Stimulated activated effector memory CD8-positive, alpha-beta T cell treated with anti-CD3 and anti-CD28 coated beads, Interleukin-12 subunit alpha, Interleukin-12 subunit beta, amount 100 ng/mL, for 72 hours (primary cell): ENCODE measurements at regions not wholly inside any gene's neighbourhood (a gene's known extent, or its start where the extent isn't known, plus 50 kb on each side); places are given as distances from the start of the nearest gene placed in this dataset.
A peak's percentile ranks its signal among the peaks of the same experiment; 100 is the strongest.

Experiments
- ATAC-seq: fragments of 150-1000 bp; cut with Tn5 transposase; 2 replicates; pipeline ENCODE4 v1.10.0; 2021
- DNase-seq, 2 donors: peaks; one replicate each; pipeline ENCODE4 v3.0.0; 2021 to 2022; ENCODE audit warnings: low spot score in 2 of 2
- H3K27ac Mint-ChIP-seq: one replicate; pipeline ENCODE4 v1.8.0; 2022; ENCODE audit warnings: mild to moderate bottlenecking, mixed read lengths
- H3K36me3 Mint-ChIP-seq: one replicate; pipeline ENCODE4 v1.8.0; 2022; ENCODE audit warnings: mild to moderate bottlenecking, mixed read lengths
- H3K4me1 Mint-ChIP-seq: one replicate; pipeline ENCODE4 v1.8.0; 2022; ENCODE audit warnings: mixed read lengths
- H3K4me3 Mint-ChIP-seq: one replicate; pipeline ENCODE4 v1.8.0; 2022; ENCODE audit warnings: mild to moderate bottlenecking, mixed read lengths
- H3K9me3 Mint-ChIP-seq: one replicate; pipeline ENCODE4 v1.8.0; 2022; ENCODE audit warnings: mixed read lengths

- Mint-ChIP-seq H3K27ac (no peak overlapping the region), H3K9me3 (no peaks in the 10 kb centered on the region), H3K36me3 (no peaks in the 10 kb centered on the region), H3K4me3 (no peak overlapping the region), H3K4me1 (peaks cover 4% of the 10 kb centered on the region)
- ATAC-seq (no peak), DNase-seq (no peak)
These were observed 52.6 kb upstream of the JUN start for GRCh38 chr1:58836408-58836807.

- Mint-ChIP-seq H3K27ac (peak overlapping the region; percentile 12), H3K4me3 (no peak overlapping the region), H3K36me3 (no peaks in the 10 kb centered on the region), H3K9me3 (no peaks in the 10 kb centered on the region), H3K4me1 (peaks cover 5% of the 10 kb centered on the region)
- ATAC-seq (no peak), DNase-seq (no peak)
These were observed 54.0 kb upstream of the JUN start for GRCh38 chr1:58837886-58838285.

GRCh38 chr1:58839147-58839795, 55.4 kb upstream of the JUN start:
- Mint-ChIP-seq H3K27ac (no peak overlapping the region), H3K36me3 (no peaks in the 10 kb centered on the region), H3K4me1 (peaks cover 5% of the 10 kb centered on the region), H3K4me3 (no peak overlapping the region), H3K9me3 (no peaks in the 10 kb centered on the region)
- ATAC-seq (no peak), DNase-seq (no peak)

GRCh38 chr1:58839846-58840835, 56.3 kb upstream of the JUN start:
- Mint-ChIP-seq H3K27ac (no peak overlapping the region), H3K36me3 (no peaks in the 10 kb centered on the region), H3K4me1 (peaks cover 5% of the 10 kb centered on the region), H3K4me3 (no peak overlapping the region), H3K9me3 (no peaks in the 10 kb centered on the region)
- no peak for DNase-seq
- ATAC-seq: no peak

GRCh38 chr1:58841455-58841854, 57.6 kb upstream of the JUN start:
- peak; percentile 51 for ATAC-seq
- Mint-ChIP-seq H3K9me3 (no peaks in the 10 kb centered on the region), H3K36me3 (no peaks in the 10 kb centered on the region), H3K4me1 (peaks cover 5% of the 10 kb centered on the region), H3K27ac (no peak overlapping the region), H3K4me3 (no peak overlapping the region)
- no peak for DNase-seq

- Mint-ChIP-seq H3K4me1 (peaks cover 5% of the 10 kb centered on the region), H3K27ac (no peak overlapping the region), H3K4me3 (no peak overlapping the region), H3K36me3 (no peaks in the 10 kb centered on the region), H3K9me3 (no peaks in the 10 kb centered on the region)
- DNase-seq (no peak), ATAC-seq (no peak)
These were observed 59.1 kb upstream of the JUN start for GRCh38 chr1:58842941-58843340.

- ATAC-seq: no peak
- Mint-ChIP-seq H3K4me3 (no peak overlapping the region), H3K9me3 (no peaks in the 10 kb centered on the region), H3K36me3 (no peaks in the 10 kb centered on the region), H3K4me1 (peaks cover 5% of the 10 kb centered on the region), H3K27ac (no peak overlapping the region)
- no peak for DNase-seq
These were observed 60.3 kb upstream of the JUN start for GRCh38 chr1:58844176-58844575.

GRCh38 chr1:58845942-58846341, 62.1 kb upstream of the JUN start:
- ATAC-seq (no peak), DNase-seq (no peak)
- Mint-ChIP-seq H3K9me3 (no peaks in the 10 kb centered on the region), H3K27ac (no peak overlapping the region), H3K4me1 (peaks cover 5% of the 10 kb centered on the region), H3K36me3 (no peaks in the 10 kb centered on the region), H3K4me3 (no peak overlapping the region)

- Mint-ChIP-seq H3K27ac (no peak overlapping the region), H3K36me3 (no peaks in the 10 kb centered on the region), H3K9me3 (no peaks in the 10 kb centered on the region), H3K4me1 (no peaks in the 10 kb centered on the region), H3K4me3 (no peak overlapping the region)
- DNase-seq (no peak), ATAC-seq (peak; percentile 92)
These were observed 65.1 kb upstream of the JUN start for GRCh38 chr1:58848818-58849411.

GRCh38 chr1:58849551-58849950, 65.7 kb upstream of the JUN start:
- ATAC-seq: no peak
- Mint-ChIP-seq H3K27ac (no peak overlapping the region), H3K9me3 (no peaks in the 10 kb centered on the region), H3K36me3 (no peaks in the 10 kb centered on the region), H3K4me3 (no peak overlapping the region), H3K4me1 (no peaks in the 10 kb centered on the region)
- DNase-seq: no peak

- H3K4me3 Mint-ChIP-seq: no peak overlapping the region
- no peaks in the 10 kb centered on the region for H3K9me3 Mint-ChIP-seq
- no peaks in the 10 kb centered on the region for H3K36me3 Mint-ChIP-seq
- H3K4me1 Mint-ChIP-seq: no peaks in the 10 kb centered on the region
- no peak overlapping the region for H3K27ac Mint-ChIP-seq
- ATAC-seq (no peak), DNase-seq (no peak)
These were observed 66.8 kb upstream of the JUN start for GRCh38 chr1:58850636-58851035.

- DNase-seq (no peak), ATAC-seq (no peak)
- Mint-ChIP-seq H3K27ac (no peak overlapping the region), H3K4me1 (peaks cover 8% of the 10 kb centered on the region), H3K36me3 (no peaks in the 10 kb centered on the region), H3K9me3 (no peaks in the 10 kb centered on the region), H3K4me3 (no peak overlapping the region)
These were observed 69.1 kb upstream of the JUN start for GRCh38 chr1:58852731-58853485.

- peaks cover 16% of the 10 kb centered on the region for H3K4me1 Mint-ChIP-seq
- no peak for DNase-seq
These were observed 70.7 kb upstream of the JUN start for GRCh38 chr1:58854576-58854975.

GRCh38 chr1:58855274-58856165, 71.7 kb upstream of the JUN start:
- no peak overlapping the region for H3K4me3 Mint-ChIP-seq
- no peak overlapping the region for H3K27ac Mint-ChIP-seq
- H3K4me1 Mint-ChIP-seq: peaks cover 25% of the 10 kb centered on the region
- no peaks in the 10 kb centered on the region for H3K9me3 Mint-ChIP-seq
- no peaks in the 10 kb centered on the region for H3K36me3 Mint-ChIP-seq
- ATAC-seq (no peak), DNase-seq (no peak)

More at GRCh38 chr1:58854576-58854975, 70.7 kb upstream of the JUN start:
- ATAC-seq: no peak
- Mint-ChIP-seq H3K27ac (no peak overlapping the region), H3K9me3 (no peaks in the 10 kb centered on the region), H3K36me3 (no peaks in the 10 kb centered on the region), H3K4me3 (no peak overlapping the region)
